ENCODE measurements at regions not wholly inside any gene's neighbourhood (a gene's known extent, or its start where the extent isn't known, plus 50 kb on each side); places are given as distances from the start of the nearest gene placed in this dataset.

DNA sequence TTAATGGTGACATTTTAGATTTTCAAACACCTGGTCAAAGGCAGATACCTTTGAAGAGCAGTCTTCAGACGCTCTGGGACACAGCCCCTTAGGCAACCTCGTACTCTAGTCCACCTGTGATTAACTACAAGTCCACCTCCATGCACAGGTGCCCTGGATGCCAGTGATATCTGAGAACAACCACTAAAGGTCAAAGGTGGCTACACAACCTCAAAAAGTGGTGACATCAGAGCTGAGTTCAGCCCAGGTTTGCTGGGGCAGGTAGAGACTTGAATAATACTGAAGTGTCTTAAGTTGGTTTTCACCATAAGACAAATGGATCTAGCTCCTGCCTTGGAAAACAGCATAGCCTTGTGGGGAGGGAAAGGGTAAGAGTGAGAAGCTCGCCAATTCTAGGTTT, 143.4 kb upstream of the ADO start:
- WGBS = 85% methylated on average over 3 of the region's 3 CpGs
- Histone ChIP-seq H3K27me3 (ENCODE audit: control insufficient read depth, insufficient read depth) (no peaks in the 10 kb centered on the region), H3K9me3 (ENCODE audit: control insufficient read depth, low read length) (no peaks in the 10 kb centered on the region), H3K4me3 (ENCODE audit: low read length) (no peak overlapping the region), H3K4me1 (ENCODE audit: control insufficient read depth, insufficient read depth, low read length) (no peaks in the 10 kb centered on the region), H3K27ac (ENCODE audit: low read length) (no peak overlapping the region)
- DNase-seq (no peak), ATAC-seq (no peak)
- intact Hi-C loops (cut with DNase I) = no loop called here

GRCh38 chr10:62662486-62662885, 142.0 kb upstream of the ADO start:
- WGBS = 92% methylated on average over 3 of the region's 3 CpGs
- intact Hi-C loops (cut with DNase I) = no loop called here
- Histone ChIP-seq H3K4me1 (ENCODE audit: control insufficient read depth, insufficient read depth, low read length) (no peaks in the 10 kb centered on the region), H3K27ac (ENCODE audit: low read length) (no peak overlapping the region), H3K27me3 (ENCODE audit: control insufficient read depth, insufficient read depth) (no peaks in the 10 kb centered on the region), H3K9me3 (ENCODE audit: control insufficient read depth, low read length) (no peaks in the 10 kb centered on the region), H3K4me3 (ENCODE audit: low read length) (no peak overlapping the region)
- ATAC-seq = no peak
- no peak for DNase-seq

DNA sequence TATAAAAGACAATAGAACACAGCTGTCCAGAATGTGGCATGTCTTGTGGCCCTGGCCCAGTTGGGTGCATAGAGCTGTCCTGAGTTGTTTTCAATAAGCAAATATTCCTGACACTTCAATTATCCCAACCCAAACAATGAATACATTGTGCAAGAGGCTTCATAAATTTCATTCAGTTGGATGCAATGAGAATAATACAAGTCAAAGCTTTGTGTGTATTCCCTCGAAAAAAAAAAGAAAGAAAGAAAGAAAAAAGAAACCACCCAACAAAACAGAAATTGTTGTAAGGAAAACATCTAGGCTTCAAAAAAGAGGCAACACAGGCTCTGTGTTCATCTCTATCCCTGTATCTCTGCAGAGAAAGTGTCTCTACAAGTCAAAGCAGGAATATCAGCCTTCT, 138.7 kb upstream of the ADO start:
- DNase-seq (no peak), ATAC-seq (no peak)
- no peaks in the 10 kb centered on the region for H3K9me3 ChIP-seq (ENCODE audit: control insufficient read depth, low read length)
- no peaks in the 10 kb centered on the region for H3K27me3 ChIP-seq (ENCODE audit: control insufficient read depth, insufficient read depth)
- intact Hi-C loops (cut with DNase I) = no loop called here
- WGBS = 69% methylated on average over 1 of the region's 1 CpG
- no peak overlapping the region for H3K4me3 ChIP-seq (ENCODE audit: low read length)
- H3K4me1 ChIP-seq (ENCODE audit: control insufficient read depth, insufficient read depth, low read length) = no peaks in the 10 kb centered on the region
- no peak overlapping the region for H3K27ac ChIP-seq (ENCODE audit: low read length)

- Histone ChIP-seq H3K4me3 (ENCODE audit: low read length) (no peak overlapping the region), H3K9me3 (ENCODE audit: control insufficient read depth, low read length) (no peaks in the 10 kb centered on the region), H3K27me3 (ENCODE audit: control insufficient read depth, insufficient read depth) (no peaks in the 10 kb centered on the region), H3K4me1 (ENCODE audit: control insufficient read depth, insufficient read depth, low read length) (no peaks in the 10 kb centered on the region), H3K27ac (ENCODE audit: low read length) (no peak overlapping the region)
- intact Hi-C loops (cut with DNase I) = no loop called here
- 52% methylated on average over 2 of the region's 2 CpGs for WGBS
- ATAC-seq (no peak), DNase-seq (no peak)
Observed at GRCh38 chr10:62666275-62666674, 138.2 kb upstream of the ADO start.

- H3K27ac ChIP-seq (ENCODE audit: low read length) = no peak overlapping the region
- no peaks in the 10 kb centered on the region for H3K27me3 ChIP-seq (ENCODE audit: control insufficient read depth, insufficient read depth)
- DNase-seq = no peak
- no peak for ATAC-seq
- H3K4me3 ChIP-seq (ENCODE audit: low read length) = no peak overlapping the region
- H3K9me3 ChIP-seq (ENCODE audit: control insufficient read depth, low read length) = no peaks in the 10 kb centered on the region
- 71% methylated on average over 4 of the region's 4 CpGs for WGBS
- no peaks in the 10 kb centered on the region for H3K4me1 ChIP-seq (ENCODE audit: control insufficient read depth, insufficient read depth, low read length)
- intact Hi-C loops (cut with DNase I) = no loop called here
Observed at GRCh38 chr10:62669341-62669740, 135.2 kb upstream of the ADO start.

GRCh38 chr10:62671104-62671503, 133.4 kb upstream of the ADO start:
- WGBS = 31% methylated on average over 1 of the region's 1 CpG
- no peak for DNase-seq
- intact Hi-C loops (cut with DNase I) = no loop called here
- no peak overlapping the region for H3K4me3 ChIP-seq (ENCODE audit: low read length)
- H3K27me3 ChIP-seq (ENCODE audit: control insufficient read depth, insufficient read depth) = no peaks in the 10 kb centered on the region
- no peak for ATAC-seq
- no peaks in the 10 kb centered on the region for H3K4me1 ChIP-seq (ENCODE audit: control insufficient read depth, insufficient read depth, low read length)
- H3K9me3 ChIP-seq (ENCODE audit: control insufficient read depth, low read length) = no peaks in the 10 kb centered on the region
- H3K27ac ChIP-seq (ENCODE audit: low read length) = no peak overlapping the region

DNA sequence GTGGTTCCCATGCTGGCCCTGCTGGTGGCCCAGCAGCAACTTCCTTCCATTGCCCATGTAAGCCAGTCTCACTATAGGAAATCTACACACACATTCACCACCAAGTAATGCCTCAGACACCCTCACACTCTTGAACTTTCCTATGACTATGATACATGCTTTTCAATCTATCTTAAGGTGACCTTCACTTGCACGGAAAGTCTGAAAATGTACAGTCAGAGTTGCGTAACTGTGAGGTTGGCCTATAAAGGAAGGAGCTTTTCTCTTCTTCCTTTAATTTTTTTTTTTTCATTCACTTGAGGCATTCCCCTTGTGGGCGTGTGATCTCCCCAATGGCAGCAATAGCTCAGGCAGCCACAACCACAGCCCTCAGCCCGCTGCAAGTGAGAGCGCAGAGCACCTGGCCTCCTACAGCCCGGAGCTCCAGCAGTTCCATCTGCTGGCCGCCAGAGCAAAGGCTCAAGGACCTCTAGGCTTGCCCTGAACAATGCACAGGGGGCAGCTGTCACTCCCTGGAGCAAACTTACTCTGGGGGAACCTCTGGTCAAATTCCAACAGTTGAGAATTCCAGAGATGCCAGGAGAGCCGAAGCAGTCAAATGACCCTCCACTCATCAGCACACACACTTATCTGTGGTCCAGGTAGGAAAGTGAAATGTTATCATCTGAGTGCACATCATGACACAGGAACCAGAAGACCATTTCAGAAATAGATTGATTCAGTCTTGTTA, 123.1 kb upstream of the ADO start:
- H3K4me1 ChIP-seq (ENCODE audit: control insufficient read depth, insufficient read depth, low read length) = no peaks in the 10 kb centered on the region
- intact Hi-C loops (cut with DNase I) = no loop called here
- no peak overlapping the region for H3K27ac ChIP-seq (ENCODE audit: low read length)
- H3K27me3 ChIP-seq (ENCODE audit: control insufficient read depth, insufficient read depth) = no peaks in the 10 kb centered on the region
- WGBS = 65% methylated on average over 8 of the region's 8 CpGs
- H3K9me3 ChIP-seq (ENCODE audit: control insufficient read depth, low read length) = no peaks in the 10 kb centered on the region
- peak in 1 of 3 donors; percentile 60 for DNase-seq
- peak; percentile 41 to 44 for ATAC-seq
- no peak overlapping the region for H3K4me3 ChIP-seq (ENCODE audit: low read length)

DNA sequence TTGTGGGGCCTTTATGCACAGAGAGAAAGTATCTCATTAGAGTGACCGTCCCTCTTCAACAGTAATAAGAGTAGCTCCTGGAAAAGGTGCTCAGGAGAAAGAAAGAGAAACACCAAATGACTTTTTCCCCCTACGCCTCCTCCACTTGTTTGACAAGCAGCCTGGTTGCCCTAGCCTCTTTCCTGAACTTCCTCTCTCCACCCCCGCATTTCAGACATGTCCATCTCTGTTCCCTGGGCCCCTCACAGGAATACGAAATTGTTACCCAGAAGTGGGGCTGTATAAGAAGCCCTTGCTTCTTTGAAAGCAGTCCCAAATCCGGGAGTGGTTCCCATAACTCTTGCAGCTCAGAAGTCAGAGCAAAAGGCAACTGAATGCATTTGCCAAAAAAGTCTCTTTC, 119.6 kb upstream of the ADO start:
- no peaks in the 10 kb centered on the region for H3K4me1 ChIP-seq (ENCODE audit: control insufficient read depth, insufficient read depth, low read length)
- H3K9me3 ChIP-seq (ENCODE audit: control insufficient read depth, low read length) = no peaks in the 10 kb centered on the region
- DNase-seq (no peak), ATAC-seq (no peak)
- 72% methylated on average over 5 of the region's 5 CpGs for whole genome bisulfite sequencing
- H3K27me3 ChIP-seq (ENCODE audit: control insufficient read depth, insufficient read depth) = no peaks in the 10 kb centered on the region
- H3K4me3 ChIP-seq (ENCODE audit: low read length) = no peak overlapping the region
- intact Hi-C loops (cut with DNase I) = no loop called here
- no peak overlapping the region for H3K27ac ChIP-seq (ENCODE audit: low read length)

DNA sequence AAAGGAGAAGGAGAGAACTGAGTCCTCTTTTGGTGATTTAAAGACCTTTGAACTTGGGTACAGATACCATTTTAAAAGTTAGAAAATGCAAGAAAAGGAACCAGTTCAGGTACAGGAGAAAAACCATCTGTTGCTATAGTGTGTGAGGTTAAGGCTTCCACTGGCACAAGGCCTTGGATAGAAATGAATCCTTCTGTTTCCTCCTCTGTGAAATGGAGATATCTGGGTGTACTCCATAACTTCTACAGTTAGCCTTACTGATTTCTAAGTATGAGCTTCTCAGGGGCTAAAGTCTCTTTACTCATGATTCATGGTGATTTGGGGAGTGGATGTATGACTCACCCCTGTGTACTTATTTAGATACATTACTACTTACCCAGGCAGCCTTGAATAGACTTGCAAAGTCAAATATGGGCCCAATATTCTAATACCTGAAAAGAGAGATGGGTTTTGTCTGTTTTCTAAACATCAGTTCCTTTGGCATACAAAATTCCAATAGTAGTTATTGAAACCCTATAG, 117.2 kb upstream of the ADO start:
- DNase-seq = no peak

DNA sequence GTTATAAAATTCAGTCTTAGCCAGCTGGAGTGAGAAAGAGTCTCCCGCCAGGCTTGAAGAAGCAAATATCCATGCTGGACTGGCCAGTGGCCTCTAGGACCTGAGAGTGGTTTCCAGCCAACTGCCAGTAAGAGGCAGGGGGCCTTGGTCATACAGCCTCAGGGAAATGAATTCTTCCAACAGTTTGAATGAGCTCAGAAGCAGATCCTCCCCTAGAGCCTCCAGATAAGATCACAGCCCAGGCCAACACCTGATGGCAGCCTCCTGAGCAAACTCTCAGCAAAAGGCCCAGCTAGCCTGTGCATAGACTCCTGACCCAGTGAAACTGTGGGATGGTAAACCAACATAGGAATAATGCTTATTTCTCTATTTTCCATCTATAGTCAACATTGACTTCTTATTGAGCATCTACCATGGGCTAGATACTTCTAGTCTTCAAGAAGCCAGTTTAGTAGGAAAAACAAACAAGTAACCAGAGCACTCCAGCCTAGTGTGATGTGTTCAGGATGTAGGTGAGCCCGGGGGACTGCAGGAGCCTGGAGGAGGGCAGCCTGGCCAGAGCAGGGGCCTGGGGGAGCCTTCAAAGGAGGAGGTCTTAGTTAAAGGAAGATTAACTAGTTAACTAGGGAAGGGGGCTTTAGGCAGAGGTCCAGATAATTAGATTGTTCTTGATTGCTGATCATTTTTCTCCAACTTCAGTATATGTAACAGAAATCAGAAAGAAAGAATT, 115.4 kb upstream of the ADO start:
- ATAC-seq = no peak
- Histone ChIP-seq H3K9me3 (ENCODE audit: control insufficient read depth, low read length) (no peaks in the 10 kb centered on the region), H3K27ac (ENCODE audit: low read length) (no peak overlapping the region), H3K27me3 (ENCODE audit: control insufficient read depth, insufficient read depth) (no peaks in the 10 kb centered on the region), H3K4me3 (ENCODE audit: low read length) (no peak overlapping the region), H3K4me1 (ENCODE audit: control insufficient read depth, insufficient read depth, low read length) (peaks cover 4% of the 10 kb centered on the region)
- intact Hi-C loops (cut with DNase I) = no loop called here
- WGBS = 72% methylated on average over 2 of the region's 2 CpGs
- no peak for DNase-seq

More for the DNA sequence above, 117.2 kb upstream of the ADO start:
- H3K4me1 ChIP-seq (ENCODE audit: control insufficient read depth, insufficient read depth, low read length) = peaks cover 4% of the 10 kb centered on the region
- ATAC-seq = no peak
- no peak overlapping the region for H3K4me3 ChIP-seq (ENCODE audit: low read length)
- H3K9me3 ChIP-seq (ENCODE audit: control insufficient read depth, low read length) = no peaks in the 10 kb centered on the region
- H3K27me3 ChIP-seq (ENCODE audit: control insufficient read depth, insufficient read depth) = no peaks in the 10 kb centered on the region
- intact Hi-C loops (cut with DNase I) = no loop called here
- H3K27ac ChIP-seq (ENCODE audit: low read length) = no peak overlapping the region

DNA sequence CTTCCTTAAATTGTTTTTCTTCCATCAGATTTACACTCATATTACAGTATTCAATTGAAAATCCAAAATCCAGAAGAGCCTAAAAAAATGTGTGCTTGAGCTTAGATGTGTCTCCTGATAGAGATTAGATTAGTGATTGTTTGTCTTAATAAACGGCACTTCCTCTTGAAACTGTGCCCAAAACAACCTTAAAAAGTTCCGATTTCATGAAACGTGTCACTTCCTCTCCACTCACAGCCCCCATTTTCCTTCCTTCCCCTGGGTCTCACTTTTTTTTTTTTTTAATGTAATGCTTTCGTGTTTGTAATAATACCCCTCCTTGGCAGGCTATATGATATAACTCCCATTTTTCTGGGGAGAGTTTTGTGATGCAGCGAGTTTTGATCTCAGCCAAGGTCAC, 114.8 kb upstream of the ADO start:
- peaks cover 4% of the 10 kb centered on the region for H3K4me1 ChIP-seq (ENCODE audit: control insufficient read depth, insufficient read depth, low read length)
- no peaks in the 10 kb centered on the region for H3K9me3 ChIP-seq (ENCODE audit: control insufficient read depth, low read length)
- no peak overlapping the region for H3K4me3 ChIP-seq (ENCODE audit: low read length)
- no peak for DNase-seq
- no peak overlapping the region for H3K27ac ChIP-seq (ENCODE audit: low read length)
- no peaks in the 10 kb centered on the region for H3K27me3 ChIP-seq (ENCODE audit: control insufficient read depth, insufficient read depth)
- no peak for ATAC-seq
- intact Hi-C loops (cut with DNase I) = no loop called here
- 39% methylated on average over 5 of the region's 5 CpGs for WGBS

All from right cardiac atrium (tissue), 5 donors.